HCT116 (cell line): ENCODE measurements at regions not wholly inside any gene's neighbourhood (a gene's known extent, or its start where the extent isn't known, plus 50 kb on each side); places are given as distances from the start of the nearest gene placed in this dataset.

Experiments
- ATAC-seq: fragments of 200-7000 bp; cut with Tn5 transposase; 2 replicates; pipeline ENCODE4 v1.9.1; 2020; ENCODE audit warnings: mild to moderate bottlenecking, moderate library complexity
- BruUV-seq: library from RNA; stranded (reverse); fragments of 400-500 nt; replicated peaks from 2 replicates; lab custom pipeline; 2021; lab: Mats Ljungman, UMichigan
- CTCF ChIA-PET: fragments of 300-600 bp; sonication (Branson Sonifier 250); formaldehyde crosslinking; loops from one replicate; lab custom pipeline; 2021; ENCODE audit warnings: antibody characterized with exemption; lab: Charles Lee
- POLR2A ChIA-PET: fragments of 300-600, 350-600 bp; sonication (Branson Sonifier 250); formaldehyde crosslinking; loops from one replicate; lab custom pipeline; 2021; ENCODE audit warnings: antibody characterized with exemption; lab: Charles Lee
- RAD21 ChIA-PET, 2 experiments: fragments of 300-600 bp; sonication (Branson Sonifier 250); formaldehyde crosslinking; loops; one replicate each; lab custom pipeline; 2023; ENCODE audit warnings: low total read pairs in 2 of 2; ENCODE audit not compliant: uncharacterized antibody in 2 of 2, unreplicated experiment in 2 of 2, low non-redundant PET in 1 of 2; lab: Charles Lee
- DNase-seq: peaks from one replicate; pipeline ENCODE4 v3.0.0-alpha.2; 2010; ENCODE audit warnings: low read depth, low spot score
- H2AFZ ChIP-seq: fragments of 200-600 bp; shearing (Covaris generic), sonication (generic); 2 replicates; pipeline ENCODE4 v1.6.1; 2017; ENCODE audit warnings: low read depth, mixed run types, mixed read lengths, antibody characterized with exemption, low read length; ENCODE audit not compliant: poor library complexity, severe bottlenecking
- H3K27ac ChIP-seq: 2 replicates; pipeline ENCODE4 v1.5.1; 2012; ENCODE audit warnings: low read depth, low read length
- H3K27me3 ChIP-seq: fragments of 200-600 bp; sonication (generic); 2 replicates; pipeline ENCODE4 v1.6.1; 2016; ENCODE audit warnings: mixed run types, low read length, mixed read lengths; ENCODE audit not compliant: insufficient read depth
- H3K36me3 ChIP-seq, 2 experiments: fragments of 200-500 bp in 1 of 2; fragments of 200-600 bp in 1 of 2; sonication (Bioruptor generic) in 1 of 2; sonication (generic) in 1 of 2; 2 replicates each; pipeline versions ENCODE4 v1.5.1 to v1.6.1; 2014 to 2016; ENCODE audit warnings: low read length in 2 of 2, inconsistent platforms in 1 of 2, mixed read lengths in 1 of 2, mixed run types in 1 of 2; ENCODE audit not compliant: insufficient read depth in 2 of 2, control insufficient read depth in 1 of 2
- H3K4me1 ChIP-seq, 2 experiments: fragments of 200-600 bp in 1 of 2; sonication (generic) in 1 of 2; 2 replicates each; pipeline versions ENCODE4 v1.5.1 to v1.6.1; 2012 to 2017; ENCODE audit warnings: low read length in 2 of 2, inconsistent platforms in 1 of 2, mild to moderate bottlenecking in 1 of 2, mixed read lengths in 1 of 2, mixed run types in 1 of 2, moderate library complexity in 1 of 2; ENCODE audit not compliant: insufficient read depth in 2 of 2, control insufficient read depth in 1 of 2
- H3K4me2 ChIP-seq: fragments of 200-600 bp; sonication (generic); 2 replicates; pipeline ENCODE4 v1.6.1; 2017; ENCODE audit warnings: mixed run types, low read length, mixed read lengths
- H3K4me3 ChIP-seq, 2 experiments: fragments of 200-600 bp in 1 of 2; sonication (generic) in 1 of 2; replicated peaks in 1 of 2; 2 replicates each; pipeline ENCODE4 v1.5.1; 2011 to 2016; ENCODE audit warnings: low read length in 2 of 2, control low read depth in 1 of 2, low read depth in 1 of 2, mild to moderate bottlenecking in 1 of 2, mixed read lengths in 1 of 2, mixed run types in 1 of 2
- H3K79me2 ChIP-seq: fragments of 200-600 bp; sonication (generic); 2 replicates; pipeline ENCODE4 v1.6.1; 2017; ENCODE audit warnings: mild to moderate bottlenecking, mixed run types, low read length, moderate library complexity, mixed read lengths; ENCODE audit not compliant: insufficient read depth
- H3K9ac ChIP-seq: fragments of 200-600 bp; sonication (generic); 2 replicates; pipeline ENCODE4 v1.6.1; 2016; ENCODE audit warnings: low read length, mixed read lengths
- H3K9me2 ChIP-seq: fragments of 200-600 bp; sonication (generic), shearing (Covaris generic); 2 replicates; pipeline ENCODE4 v1.6.1; 2017; ENCODE audit warnings: mixed run types, mild to moderate bottlenecking, moderate library complexity; ENCODE audit not compliant: insufficient read depth
- H3K9me3 ChIP-seq, 2 experiments: fragments of 200-500 bp in 1 of 2; fragments of 200-600 bp in 1 of 2; sonication (Bioruptor generic) in 1 of 2; sonication (generic) in 1 of 2; 2 replicates each; pipeline ENCODE4 v1.6.1; 2014 to 2017; ENCODE audit warnings: low read length in 2 of 2, mixed read lengths in 2 of 2, inconsistent platforms in 1 of 2, low read depth in 1 of 2, mild to moderate bottlenecking in 1 of 2, mixed run types in 1 of 2, moderate library complexity in 1 of 2; ENCODE audit not compliant: control insufficient read depth in 1 of 2, insufficient read depth in 1 of 2
- H4K20me1 ChIP-seq: fragments of 200-600 bp; sonication (generic), shearing (Covaris generic); 2 replicates; pipeline ENCODE4 v1.6.1; 2017; ENCODE audit warnings: mixed run types, mild to moderate bottlenecking, moderate library complexity; ENCODE audit not compliant: insufficient read depth
- EZH2phosphoT487 ChIP-seq: fragments of 200-600 bp; IDR thresholded peaks from 2 replicates; pipeline ENCODE4 v1.6.1; 2018; ENCODE audit warnings: antibody characterized with exemption, borderline replicate concordance
- MAX ChIP-seq: IDR thresholded peaks from 2 replicates; pipeline ENCODE4 v1.6.1; 2012
- POLR2A ChIP-seq: IDR thresholded peaks from 2 replicates; pipeline ENCODE4 v1.7.0; 2011; ENCODE audit warnings: borderline replicate concordance; ENCODE audit not compliant: insufficient read depth, insufficient read length; ENCODE audit errors: extremely low read depth
- POLR2AphosphoS5 ChIP-seq: IDR thresholded peaks from 2 replicates; pipeline ENCODE4 v1.6.1; 2011; ENCODE audit warnings: mild to moderate bottlenecking, low read depth, low read length, moderate library complexity
- RAD21 ChIP-seq: IDR thresholded peaks from 2 replicates; pipeline ENCODE4 v1.6.1; 2012; ENCODE audit warnings: low read depth, mild to moderate bottlenecking
- intact Hi-C: fragments of 100-400 bp; cut with micrococcal nuclease; formaldehyde crosslinking; loops from 2 replicates; pipeline ENCODE4 v1.10.0; 2022
- TF ChIP-seq, protein P1 (sequence below): IDR thresholded peaks from 2 replicates; pipeline ENCODE4 v1.6.1; 2012; ENCODE audit warnings: low read depth
- TF ChIP-seq, protein P2 (sequence below): IDR thresholded peaks from 2 replicates; pipeline ENCODE4 v1.6.1; 2012
- TF ChIP-seq, protein P3 (sequence below): IDR thresholded peaks from 2 replicates; pipeline ENCODE4 v1.6.1; 2011; ENCODE audit warnings: mild to moderate bottlenecking, low read length, moderate library complexity; ENCODE audit not compliant: insufficient replicate concordance; ENCODE audit errors: extremely low read depth

DNA sequence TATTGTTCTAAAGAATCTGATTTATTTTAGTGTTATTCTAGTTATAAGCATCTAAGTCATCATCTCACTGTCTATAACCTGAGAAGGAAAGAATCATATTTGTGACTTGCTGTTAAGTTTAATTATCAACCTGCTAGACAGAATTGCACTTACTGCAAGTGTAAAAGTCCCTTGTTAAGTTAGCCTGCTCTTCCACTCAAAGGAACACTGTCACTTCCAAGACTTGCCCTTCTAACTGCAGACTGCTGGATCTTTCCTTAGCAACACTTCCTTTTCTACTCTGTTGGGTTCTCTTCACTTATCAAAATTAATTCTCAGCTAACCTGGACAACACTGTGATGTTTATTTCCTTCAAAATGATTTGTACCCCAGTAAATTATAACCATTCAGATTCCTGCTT, 323.2 kb upstream of the TFPI start:
- Histone ChIP-seq H3K27me3 (no peaks in the 10 kb centered on the region), H3K79me2 (no peaks in the 10 kb centered on the region), H4K20me1 (no peaks in the 10 kb centered on the region), H3K9me2 (peaks cover 5% of the 10 kb centered on the region; the same call in 1 of the 2 replicates), H3K4me1 (no peaks in the 10 kb centered on the region), H3K4me3 (no peak overlapping the region), H3K27ac (no peak overlapping the region), H3K9ac (no peak overlapping the region), H3K36me3 (no peaks in the 10 kb centered on the region), H2AFZ (no peak overlapping the region), H3K9me3 (no peaks in the 10 kb centered on the region), H3K4me2 (no peak overlapping the region)
- no TSS peak for BruUV-seq
- intact Hi-C loops, result no loop called here
- CTCF ChIA-PET, result no interaction called here
- TF ChIP-seq MAX, result no peak
- TF ChIP-seq POLR2AphosphoS5, result no peak
- TF ChIP-seq, protein P1, sequence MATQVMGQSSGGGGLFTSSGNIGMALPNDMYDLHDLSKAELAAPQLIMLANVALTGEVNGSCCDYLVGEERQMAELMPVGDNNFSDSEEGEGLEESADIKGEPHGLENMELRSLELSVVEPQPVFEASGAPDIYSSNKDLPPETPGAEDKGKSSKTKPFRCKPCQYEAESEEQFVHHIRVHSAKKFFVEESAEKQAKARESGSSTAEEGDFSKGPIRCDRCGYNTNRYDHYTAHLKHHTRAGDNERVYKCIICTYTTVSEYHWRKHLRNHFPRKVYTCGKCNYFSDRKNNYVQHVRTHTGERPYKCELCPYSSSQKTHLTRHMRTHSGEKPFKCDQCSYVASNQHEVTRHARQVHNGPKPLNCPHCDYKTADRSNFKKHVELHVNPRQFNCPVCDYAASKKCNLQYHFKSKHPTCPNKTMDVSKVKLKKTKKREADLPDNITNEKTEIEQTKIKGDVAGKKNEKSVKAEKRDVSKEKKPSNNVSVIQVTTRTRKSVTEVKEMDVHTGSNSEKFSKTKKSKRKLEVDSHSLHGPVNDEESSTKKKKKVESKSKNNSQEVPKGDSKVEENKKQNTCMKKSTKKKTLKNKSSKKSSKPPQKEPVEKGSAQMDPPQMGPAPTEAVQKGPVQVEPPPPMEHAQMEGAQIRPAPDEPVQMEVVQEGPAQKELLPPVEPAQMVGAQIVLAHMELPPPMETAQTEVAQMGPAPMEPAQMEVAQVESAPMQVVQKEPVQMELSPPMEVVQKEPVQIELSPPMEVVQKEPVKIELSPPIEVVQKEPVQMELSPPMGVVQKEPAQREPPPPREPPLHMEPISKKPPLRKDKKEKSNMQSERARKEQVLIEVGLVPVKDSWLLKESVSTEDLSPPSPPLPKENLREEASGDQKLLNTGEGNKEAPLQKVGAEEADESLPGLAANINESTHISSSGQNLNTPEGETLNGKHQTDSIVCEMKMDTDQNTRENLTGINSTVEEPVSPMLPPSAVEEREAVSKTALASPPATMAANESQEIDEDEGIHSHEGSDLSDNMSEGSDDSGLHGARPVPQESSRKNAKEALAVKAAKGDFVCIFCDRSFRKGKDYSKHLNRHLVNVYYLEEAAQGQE, result no peak
- no peak for TF ChIP-seq POLR2A
- DNase-seq (no peak), ATAC-seq (no peak)
- RAD21 ChIA-PET, result no interaction called here
- POLR2A ChIA-PET, result interaction anchor here (0.6 kb wide), 1 partner anchor 34 kb away, joined by 3 read pairs; no protein-coding TSS in a partner anchor

DNA sequence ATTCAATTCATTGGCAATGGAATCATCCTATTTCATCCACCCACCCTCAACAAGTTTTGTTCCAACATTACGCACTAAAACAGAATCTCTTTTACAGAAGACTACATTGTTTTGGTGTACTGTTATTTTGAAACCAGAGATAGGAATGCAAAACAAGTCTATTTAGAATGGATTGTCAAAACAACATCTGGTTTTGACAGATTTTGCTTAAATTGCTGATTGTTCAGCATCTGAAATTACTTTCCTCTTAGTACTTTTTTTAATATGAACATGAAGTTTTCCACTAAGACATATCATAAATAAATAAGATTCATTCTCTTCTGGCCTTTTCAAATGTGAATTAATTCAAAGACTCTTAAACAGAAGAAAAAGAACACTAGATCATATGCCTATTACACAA, 323.9 kb upstream of the TFPI start:
- H4K20me1 ChIP-seq, result no peaks in the 10 kb centered on the region
- H2AFZ ChIP-seq, result no peak overlapping the region
- no peaks in the 10 kb centered on the region for H3K9me3 ChIP-seq
- no peak overlapping the region for H3K27ac ChIP-seq
- CTCF ChIA-PET, result no interaction called here
- intact Hi-C loops, result no loop called here
- no peaks in the 10 kb centered on the region for H3K27me3 ChIP-seq
- no TSS peak for BruUV-seq
- no peak for DNase-seq
- H3K36me3 ChIP-seq, result no peaks in the 10 kb centered on the region
- no peak overlapping the region for H3K9ac ChIP-seq
- POLR2A ChIA-PET, result no interaction called here
- no peak overlapping the region for H3K4me3 ChIP-seq
- H3K79me2 ChIP-seq, result no peaks in the 10 kb centered on the region
- no peaks in the 10 kb centered on the region for H3K4me1 ChIP-seq
- no peak for ATAC-seq
- H3K4me2 ChIP-seq, result no peak overlapping the region
- H3K9me2 ChIP-seq, result no peaks in the 10 kb centered on the region
- RAD21 ChIA-PET, result no interaction called here
- TF ChIP-seq POLR2A (no peak), RAD21 (no peak), EZH2phosphoT487 (no peak)
- TF ChIP-seq, protein P2, sequence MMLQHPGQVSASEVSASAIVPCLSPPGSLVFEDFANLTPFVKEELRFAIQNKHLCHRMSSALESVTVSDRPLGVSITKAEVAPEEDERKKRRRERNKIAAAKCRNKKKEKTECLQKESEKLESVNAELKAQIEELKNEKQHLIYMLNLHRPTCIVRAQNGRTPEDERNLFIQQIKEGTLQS, result no peak
- TF ChIP-seq, protein P3, sequence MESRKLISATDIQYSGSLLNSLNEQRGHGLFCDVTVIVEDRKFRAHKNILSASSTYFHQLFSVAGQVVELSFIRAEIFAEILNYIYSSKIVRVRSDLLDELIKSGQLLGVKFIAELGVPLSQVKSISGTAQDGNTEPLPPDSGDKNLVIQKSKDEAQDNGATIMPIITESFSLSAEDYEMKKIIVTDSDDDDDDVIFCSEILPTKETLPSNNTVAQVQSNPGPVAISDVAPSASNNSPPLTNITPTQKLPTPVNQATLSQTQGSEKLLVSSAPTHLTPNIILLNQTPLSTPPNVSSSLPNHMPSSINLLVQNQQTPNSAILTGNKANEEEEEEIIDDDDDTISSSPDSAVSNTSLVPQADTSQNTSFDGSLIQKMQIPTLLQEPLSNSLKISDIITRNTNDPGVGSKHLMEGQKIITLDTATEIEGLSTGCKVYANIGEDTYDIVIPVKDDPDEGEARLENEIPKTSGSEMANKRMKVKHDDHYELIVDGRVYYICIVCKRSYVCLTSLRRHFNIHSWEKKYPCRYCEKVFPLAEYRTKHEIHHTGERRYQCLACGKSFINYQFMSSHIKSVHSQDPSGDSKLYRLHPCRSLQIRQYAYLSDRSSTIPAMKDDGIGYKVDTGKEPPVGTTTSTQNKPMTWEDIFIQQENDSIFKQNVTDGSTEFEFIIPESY, result no peak
- TF ChIP-seq, protein P1, result no peak
